GM19397 (cell line): ENCODE measurements at regions not wholly inside any gene's neighbourhood (a gene's known extent, or its start where the extent isn't known, plus 50 kb on each side); places are given as distances from the start of the nearest gene placed in this dataset.
A peak's percentile ranks its signal among the peaks of the same experiment; 100 is the strongest.

Experiments
- ATAC-seq: cut with Tn5 transposase; IDR thresholded peaks from one replicate; pipeline ENCODE4 v1.9.1; 2021; ENCODE audit warnings: mild to moderate bottlenecking, moderate library complexity; ENCODE audit not compliant: unreplicated experiment

- no peak for ATAC-seq
Measured at GRCh38 chr4:163582703-163583102, 88.2 kb downstream of the TMA16 start.

GRCh38 chr4:163587867-163588266 is 93.4 kb downstream of the TMA16 start:
- ATAC-seq, result peak; percentile 45

GRCh38 chr4:163588532-163588931 is 94.0 kb downstream of the TMA16 start:
- no peak for ATAC-seq

GRCh38 chr4:163590103-163590502 is 95.6 kb downstream of the TMA16 start:
- ATAC-seq, result no peak

GRCh38 chr4:163590619-163591264 is 96.3 kb downstream of the TMA16 start:
- no peak for ATAC-seq

GRCh38 chr4:163591614-163592020 is 97.1 kb downstream of the TMA16 start:
- ATAC-seq, result peak; percentile 85

- ATAC-seq, result no peak
Measured at GRCh38 chr4:163592212-163592611, 97.7 kb downstream of the TMA16 start.

GRCh38 chr4:163595580-163595979 is 101.1 kb downstream of the TMA16 start:
- ATAC-seq, result no peak

- ATAC-seq, result peak; percentile 77
Measured at GRCh38 chr4:163598028-163598427, 103.5 kb downstream of the TMA16 start.

- peak; percentile 27 for ATAC-seq
Measured at GRCh38 chr4:163598489-163598888, 104.0 kb downstream of the TMA16 start.

- ATAC-seq, result no peak
Measured at GRCh38 chr4:163600727-163601126, 106.2 kb downstream of the TMA16 start.

- ATAC-seq, result no peak
Measured at GRCh38 chr4:163603257-163603656, 108.8 kb downstream of the TMA16 start.

- no peak for ATAC-seq
Measured at GRCh38 chr4:163606896-163607691, 112.6 kb downstream of the TMA16 start.

GRCh38 chr4:163609019-163609418 is 114.5 kb downstream of the TMA16 start:
- no peak for ATAC-seq

GRCh38 chr4:163610648-163611047 is 116.2 kb downstream of the TMA16 start:
- no peak for ATAC-seq

- ATAC-seq, result no peak
Measured at GRCh38 chr4:163611182-163611581, 116.7 kb downstream of the TMA16 start.

- peak; percentile 57 for ATAC-seq
Measured at GRCh38 chr4:163611784-163612445, 117.4 kb downstream of the TMA16 start.

GRCh38 chr4:163612762-163613161 is 118.3 kb downstream of the TMA16 start:
- no peak for ATAC-seq

- ATAC-seq, result no peak
Measured at GRCh38 chr4:163613383-163613782, 118.9 kb downstream of the TMA16 start.

- ATAC-seq, result no peak
Measured at GRCh38 chr4:163614866-163615265, 120.4 kb downstream of the TMA16 start.

- no peak for ATAC-seq
Measured at GRCh38 chr4:163618845-163619244, 124.4 kb downstream of the TMA16 start.

- ATAC-seq, result no peak
Measured at GRCh38 chr4:163620738-163621137, 126.2 kb downstream of the TMA16 start.
